ENCODE measurements at regions not wholly inside any gene's neighbourhood (a gene's known extent, or its start where the extent isn't known, plus 50 kb on each side); places are given as distances from the start of the nearest gene placed in this dataset.

DNA sequence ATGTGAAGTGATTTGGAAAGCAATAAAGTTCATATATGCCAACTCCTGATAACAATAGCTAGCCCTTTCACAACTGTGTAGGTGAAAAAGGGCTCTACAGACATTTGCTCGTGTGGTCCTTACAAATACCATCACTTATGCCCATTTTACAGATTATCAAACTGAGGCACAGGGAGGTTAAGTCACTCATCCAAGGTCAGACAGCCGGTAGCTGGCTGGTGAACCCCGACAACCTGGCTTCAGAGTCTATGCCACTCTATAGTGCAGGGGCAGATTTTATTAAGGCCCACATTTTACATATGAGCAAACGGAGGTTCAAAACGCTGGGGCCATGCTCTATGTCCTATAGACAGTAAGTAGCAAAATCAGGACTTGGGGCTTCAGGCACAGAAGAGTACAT, 280.5 kb downstream of the RRAGC start:
- Mint-ChIP-seq H3K27me3 (peaks cover 71% of the 10 kb centered on the region), H3K4me3 (no peak overlapping the region), H3K9me3 (no peaks in the 10 kb centered on the region), H3K36me3 (ENCODE audit: low read depth) (no peaks in the 10 kb centered on the region), H3K4me1 (peaks cover 7% of the 10 kb centered on the region), H3K27ac (no peak overlapping the region)
- POLR2A ChIA-PET = no interaction called here
- DNase-seq = no peak
- CTCF ChIA-PET = no interaction called here

DNA sequence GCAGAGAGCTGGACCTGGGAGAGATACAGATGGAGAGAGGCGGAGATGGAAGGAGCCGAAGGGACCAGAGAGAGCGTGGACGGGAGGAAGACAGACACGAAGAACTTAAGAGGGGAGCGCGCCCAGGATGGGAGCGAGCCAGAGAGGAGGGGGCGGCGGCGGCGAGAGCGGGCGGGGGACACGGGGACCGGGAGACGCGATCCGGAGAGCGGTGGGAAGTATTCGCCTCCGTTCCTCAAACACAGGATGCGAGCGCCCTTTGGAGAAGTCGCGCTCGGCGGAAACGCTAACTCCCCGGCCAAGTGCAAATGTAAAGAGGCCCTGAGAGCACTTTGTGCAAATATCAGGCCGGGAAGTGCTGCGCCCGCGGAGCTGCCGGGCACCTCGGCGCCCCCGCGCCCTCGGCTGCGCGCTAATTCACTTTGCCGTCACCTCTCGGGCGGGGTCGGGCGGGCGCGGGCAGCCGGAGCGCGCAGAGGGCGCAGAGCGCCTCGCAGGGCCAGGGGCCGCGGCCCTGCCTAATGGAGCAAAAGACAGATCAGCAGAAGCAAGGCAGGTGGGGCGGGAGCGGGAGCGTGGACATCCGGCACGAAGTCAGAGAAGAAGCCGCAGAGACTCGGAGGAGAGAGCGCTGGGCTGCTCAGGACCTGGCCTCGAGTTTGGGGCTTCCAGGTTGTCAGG, 281.2 kb downstream of the RRAGC start:
- ChIA-PET POLR2A (no interaction called here), CTCF (interaction anchor here (0.5 kb wide), 1 partner anchor 242 kb away, joined by 5 read pairs; no protein-coding TSS in a partner anchor)
- Mint-ChIP-seq H3K4me3 (peak overlapping the region; percentile 18), H3K36me3 (ENCODE audit: low read depth) (no peaks in the 10 kb centered on the region), H3K27me3 (peaks cover 64% of the 10 kb centered on the region), H3K4me1 (peaks cover 7% of the 10 kb centered on the region), H3K27ac (no peak overlapping the region), H3K9me3 (no peaks in the 10 kb centered on the region)
- DNase-seq = no peak

DNA sequence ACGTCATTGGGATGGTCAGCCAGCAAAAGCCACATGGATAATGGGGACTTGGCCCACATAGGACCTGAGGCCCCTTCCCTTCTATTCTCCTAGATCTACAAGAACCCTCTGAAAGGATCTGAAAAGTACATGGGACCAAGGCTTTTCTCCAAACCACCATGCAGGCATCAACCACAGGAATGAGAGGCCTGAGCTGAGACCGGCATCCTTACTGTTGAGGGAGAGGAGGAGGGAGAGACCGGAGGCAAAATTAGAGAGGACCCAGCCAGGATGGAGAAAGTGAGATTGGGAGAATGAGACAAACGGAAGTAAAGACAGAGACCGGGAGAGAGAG, 281.7 kb downstream of the RRAGC start:
- peaks cover 7% of the 10 kb centered on the region for H3K4me1 Mint-ChIP-seq
- no peak overlapping the region for H3K27ac Mint-ChIP-seq
- H3K27me3 Mint-ChIP-seq = peaks cover 62% of the 10 kb centered on the region
- POLR2A ChIA-PET = no interaction called here
- H3K36me3 Mint-ChIP-seq (ENCODE audit: low read depth) = no peaks in the 10 kb centered on the region
- no peaks in the 10 kb centered on the region for H3K9me3 Mint-ChIP-seq
- no peak for DNase-seq
- H3K4me3 Mint-ChIP-seq = peak overlapping the region; percentile 18
- CTCF ChIA-PET = interaction anchor here (0.5 kb wide), 1 partner anchor 242 kb away, joined by 5 read pairs; no protein-coding TSS in a partner anchor

DNA sequence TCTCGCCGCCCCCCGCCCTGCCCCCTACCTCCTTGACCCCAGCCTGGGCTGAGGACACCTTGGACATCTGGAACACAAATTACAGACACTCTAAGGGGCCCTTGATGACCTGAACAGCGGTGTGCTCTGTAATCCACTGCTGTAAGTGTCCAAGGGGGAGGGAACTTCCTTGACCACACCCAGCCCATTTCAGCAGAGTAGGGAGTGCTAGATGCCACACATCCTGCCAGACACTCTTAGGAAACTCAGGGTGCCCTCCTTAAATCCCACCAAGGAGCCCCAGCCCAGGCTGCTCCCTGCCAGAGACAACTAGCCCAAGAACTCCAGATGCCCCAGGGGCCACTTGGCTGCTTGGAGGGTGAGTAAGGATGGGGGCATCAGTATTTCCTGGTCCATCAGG, 282.2 kb downstream of the RRAGC start:
- Mint-ChIP-seq H3K4me1 (peaks cover 7% of the 10 kb centered on the region), H3K9me3 (no peaks in the 10 kb centered on the region), H3K36me3 (ENCODE audit: low read depth) (no peaks in the 10 kb centered on the region), H3K27me3 (peaks cover 59% of the 10 kb centered on the region), H3K27ac (no peak overlapping the region), H3K4me3 (no peak overlapping the region)
- POLR2A ChIA-PET = no interaction called here
- CTCF ChIA-PET = interaction anchor here (0.5 kb wide), 1 partner anchor 243 kb away, joined by 5 read pairs; no protein-coding TSS in a partner anchor
- no peak for DNase-seq

DNA sequence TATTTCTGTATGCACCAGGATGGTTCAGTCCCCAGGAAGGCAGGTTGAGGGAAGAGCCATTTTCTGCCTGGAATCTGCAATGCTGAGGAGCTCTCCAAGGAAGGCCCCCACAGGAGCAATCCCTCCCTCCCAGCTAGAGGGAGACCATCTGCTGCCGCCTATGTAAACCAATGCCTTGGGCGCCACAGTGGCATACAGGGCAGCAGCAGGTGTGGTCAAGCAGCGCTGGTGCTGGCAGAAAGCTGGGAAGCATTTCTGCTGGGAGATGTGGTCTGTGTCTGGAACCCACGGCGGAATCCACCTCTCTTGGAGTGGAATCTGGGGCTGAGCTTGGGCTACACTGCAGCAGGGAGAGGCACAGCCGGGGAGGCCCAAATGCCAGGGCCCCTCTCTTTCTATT, 283.3 kb downstream of the RRAGC start:
- H3K9me3 Mint-ChIP-seq = no peaks in the 10 kb centered on the region
- H3K36me3 Mint-ChIP-seq (ENCODE audit: low read depth) = no peaks in the 10 kb centered on the region
- H3K4me1 Mint-ChIP-seq = peaks cover 7% of the 10 kb centered on the region
- DNase-seq = no peak
- no peak overlapping the region for H3K4me3 Mint-ChIP-seq
- ChIA-PET POLR2A (no interaction called here), CTCF (no interaction called here)
- peaks cover 60% of the 10 kb centered on the region for H3K27me3 Mint-ChIP-seq
- H3K27ac Mint-ChIP-seq = no peak overlapping the region

DNA sequence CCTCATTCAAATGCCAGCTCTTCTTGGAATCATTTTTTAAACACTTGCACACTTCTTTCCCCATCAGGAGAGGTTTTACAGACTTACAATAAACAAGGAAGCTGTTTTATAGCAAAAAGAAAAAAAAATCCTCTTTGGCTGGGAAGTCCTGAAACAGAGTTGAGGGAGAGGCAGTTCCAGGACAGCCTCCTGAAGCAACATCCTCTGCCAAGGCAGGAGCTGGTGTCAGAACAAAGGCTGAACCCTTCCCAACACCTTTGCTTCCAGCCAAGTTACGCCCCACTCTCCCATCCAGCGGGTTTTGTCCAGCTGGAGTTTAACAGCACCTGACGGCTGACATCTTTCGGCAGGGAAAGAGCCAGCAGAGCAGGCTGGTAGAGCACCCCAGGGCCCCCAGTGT, 287.8 kb downstream of the RRAGC start:
- ChIA-PET POLR2A (no interaction called here), CTCF (no interaction called here)
- Mint-ChIP-seq H3K4me1 (peaks cover 5% of the 10 kb centered on the region), H3K9me3 (no peaks in the 10 kb centered on the region), H3K4me3 (no peak overlapping the region), H3K27me3 (peaks cover 46% of the 10 kb centered on the region), H3K27ac (no peak overlapping the region), H3K36me3 (ENCODE audit: low read depth) (no peaks in the 10 kb centered on the region)
- no peak for DNase-seq

DNA sequence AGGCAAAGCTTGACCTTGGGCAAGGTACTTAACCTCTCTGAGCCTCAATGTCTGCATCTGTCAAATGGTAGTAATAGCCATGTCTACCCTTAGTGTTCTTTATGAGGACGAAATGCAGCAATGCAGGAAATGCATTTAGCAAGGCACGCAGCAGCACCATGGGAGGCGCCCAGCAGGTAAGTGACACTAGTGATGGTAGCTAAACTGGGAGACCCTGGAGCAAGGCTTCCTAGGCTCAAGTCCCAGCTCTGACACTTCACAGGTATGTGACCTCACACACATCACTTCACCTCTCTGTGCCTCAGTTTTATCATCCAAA, 289.0 kb downstream of the RRAGC start:
- no peak overlapping the region for H3K27ac Mint-ChIP-seq
- no peak for DNase-seq
- H3K9me3 Mint-ChIP-seq = no peaks in the 10 kb centered on the region
- H3K27me3 Mint-ChIP-seq = peaks cover 47% of the 10 kb centered on the region
- CTCF ChIA-PET = no interaction called here
- H3K4me1 Mint-ChIP-seq = peaks cover 5% of the 10 kb centered on the region
- POLR2A ChIA-PET = no interaction called here
- no peak overlapping the region for H3K4me3 Mint-ChIP-seq
- H3K36me3 Mint-ChIP-seq (ENCODE audit: low read depth) = no peaks in the 10 kb centered on the region

DNA sequence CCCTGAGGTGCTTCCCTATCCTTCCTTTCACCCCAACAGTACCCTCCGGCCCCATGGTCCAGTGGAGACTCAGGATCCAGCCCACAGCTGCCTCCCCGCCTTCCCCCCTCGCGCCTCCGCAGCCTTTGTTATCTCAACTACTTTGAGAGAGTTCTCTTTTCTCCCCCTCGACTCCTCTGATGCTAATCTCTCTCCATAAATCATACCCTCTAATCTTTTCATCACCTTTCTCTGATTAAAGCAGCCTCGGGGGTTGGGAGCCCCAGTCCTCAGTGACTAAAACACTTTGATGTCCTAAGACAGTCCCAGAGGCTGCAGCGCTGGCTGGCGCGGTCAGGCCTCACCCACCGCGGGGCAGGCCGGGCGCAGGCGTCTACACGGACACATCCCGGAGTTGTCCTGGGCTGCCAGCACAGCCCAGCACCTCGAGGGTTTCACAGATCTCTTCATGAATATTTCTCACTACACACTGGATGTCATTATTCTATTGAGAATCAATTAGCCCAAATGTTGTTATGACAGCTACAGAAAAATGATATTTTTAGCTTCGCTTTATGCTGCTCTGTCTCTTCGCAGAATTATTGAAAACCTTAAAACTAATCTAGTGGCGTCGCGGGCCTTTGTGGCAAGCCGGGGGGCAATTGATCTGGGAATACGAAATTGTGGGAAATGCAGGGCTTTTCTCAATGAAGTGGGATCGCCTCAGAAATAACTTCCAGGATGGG, 289.5 kb downstream of the RRAGC start:
- CTCF ChIA-PET = no interaction called here
- no peaks in the 10 kb centered on the region for H3K36me3 Mint-ChIP-seq (ENCODE audit: low read depth)
- POLR2A ChIA-PET = no interaction called here

DNA sequence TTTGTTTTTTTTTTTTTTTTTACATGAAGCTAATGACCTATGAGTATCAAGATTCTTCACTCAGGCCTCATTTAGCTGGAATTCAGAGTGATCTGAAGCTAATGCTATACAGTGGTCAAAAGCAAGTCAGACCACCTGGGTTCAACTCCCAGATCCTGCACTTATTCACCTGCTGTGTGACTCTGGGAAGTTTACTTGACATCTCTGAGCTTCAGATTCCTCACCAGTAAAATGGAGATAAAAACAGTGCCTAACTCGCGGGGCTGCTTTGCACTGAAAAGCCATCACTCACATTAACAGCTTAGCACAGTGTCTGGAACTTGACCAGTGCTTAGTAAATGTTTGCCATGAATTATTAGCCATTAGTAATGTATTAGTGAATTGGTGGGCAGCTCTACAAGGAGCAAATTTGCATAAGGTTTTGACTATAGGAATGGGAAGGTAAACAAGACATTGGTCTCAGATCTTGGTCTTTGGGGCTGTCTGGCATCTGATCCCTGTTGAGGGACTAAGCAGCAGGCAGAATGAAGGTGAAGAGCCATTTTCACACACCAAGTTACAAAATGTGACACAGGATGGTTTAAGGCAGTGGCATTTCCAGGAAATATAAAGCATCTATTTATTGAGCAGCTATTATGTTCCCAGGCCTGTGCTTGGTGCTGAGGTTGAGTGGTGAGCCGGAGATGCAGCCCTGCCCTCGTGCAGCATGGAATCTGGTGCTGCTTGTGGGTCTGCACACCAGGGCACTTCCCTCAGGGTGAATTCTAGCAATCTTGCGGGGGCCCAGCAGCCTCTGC, 291.3 kb downstream of the RRAGC start:
- H3K36me3 Mint-ChIP-seq (ENCODE audit: low read depth) = no peaks in the 10 kb centered on the region
- H3K4me1 Mint-ChIP-seq = peaks cover 23% of the 10 kb centered on the region
- ChIA-PET POLR2A (interaction anchor here (0.7 kb wide), 1 partner anchor 283 kb away, joined by 6 read pairs; no protein-coding TSS in a partner anchor), CTCF (interaction anchor here (1.4 kb wide), 1 partner anchor 9 kb away, joined by 3 read pairs; no protein-coding TSS in a partner anchor)
- no peak for DNase-seq
- H3K4me3 Mint-ChIP-seq = no peak overlapping the region
- H3K9me3 Mint-ChIP-seq = no peaks in the 10 kb centered on the region
- H3K27me3 Mint-ChIP-seq = peaks cover 58% of the 10 kb centered on the region
- no peak overlapping the region for H3K27ac Mint-ChIP-seq

More for the DNA sequence above, 289.5 kb downstream of the RRAGC start:
- DNase-seq = no peak
- Mint-ChIP-seq H3K27ac (no peak overlapping the region), H3K9me3 (no peaks in the 10 kb centered on the region), H3K4me3 (no peak overlapping the region), H3K4me1 (peaks cover 7% of the 10 kb centered on the region), H3K27me3 (peaks cover 51% of the 10 kb centered on the region)

DNA sequence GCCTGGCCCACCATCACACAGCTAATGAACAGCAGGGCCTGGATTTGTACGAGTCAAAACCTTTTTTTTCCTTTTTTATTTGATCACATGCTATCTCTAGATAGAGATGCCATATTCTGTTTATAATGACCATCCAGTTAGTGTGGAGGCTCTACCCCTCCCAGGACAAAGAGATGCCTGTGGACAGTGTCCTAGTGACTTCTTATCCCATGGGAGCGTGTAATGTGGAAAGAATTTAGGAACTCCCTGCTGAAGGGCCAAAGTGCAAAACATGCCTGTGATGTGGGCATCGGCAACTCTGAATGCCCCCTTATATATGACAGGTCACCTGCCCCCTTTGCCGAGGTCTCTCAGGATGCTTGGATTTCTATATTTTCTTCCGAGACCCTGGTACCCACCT, 292.2 kb downstream of the RRAGC start:
- Mint-ChIP-seq H3K27me3 (peaks cover 64% of the 10 kb centered on the region), H3K36me3 (ENCODE audit: low read depth) (no peaks in the 10 kb centered on the region), H3K4me1 (peaks cover 31% of the 10 kb centered on the region), H3K9me3 (no peaks in the 10 kb centered on the region), H3K27ac (no peak overlapping the region), H3K4me3 (no peak overlapping the region)
- ChIA-PET CTCF (interaction anchor here (1.4 kb wide), 1 partner anchor 8 kb away, joined by 3 read pairs; no protein-coding TSS in a partner anchor), POLR2A (interaction anchor here (0.7 kb wide), 1 partner anchor 284 kb away, joined by 6 read pairs; no protein-coding TSS in a partner anchor)
- DNase-seq = no peak

DNA sequence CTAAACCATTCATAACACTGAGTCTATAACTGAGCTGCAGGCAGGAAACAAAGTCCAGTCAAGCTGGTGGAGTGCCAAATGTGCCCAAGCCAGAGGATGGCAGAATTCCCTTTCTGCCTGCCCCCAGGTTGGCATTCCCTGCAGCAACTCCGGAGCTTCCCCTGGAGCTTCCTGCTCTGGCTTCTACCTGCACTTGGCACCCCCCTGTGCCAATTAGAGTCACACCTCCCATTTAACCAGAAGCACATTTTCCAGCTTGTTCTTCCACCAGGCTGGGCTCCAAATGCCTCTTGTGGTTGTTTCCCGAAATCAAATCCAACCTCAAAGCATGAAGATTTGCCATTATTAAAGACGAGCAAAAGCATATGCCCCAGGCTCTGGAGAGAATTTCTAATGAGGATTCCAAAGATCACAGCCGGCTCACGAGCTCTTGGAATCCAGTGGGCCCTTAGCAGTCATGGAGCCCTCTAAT, 294.5 kb downstream of the RRAGC start:
- Mint-ChIP-seq H3K9me3 (no peaks in the 10 kb centered on the region), H3K36me3 (ENCODE audit: low read depth) (no peaks in the 10 kb centered on the region), H3K4me1 (peaks cover 50% of the 10 kb centered on the region), H3K4me3 (no peak overlapping the region), H3K27ac (no peak overlapping the region), H3K27me3 (peaks cover 59% of the 10 kb centered on the region)
- ChIA-PET POLR2A (no interaction called here), CTCF (no interaction called here)
- DNase-seq = no peak

DNA sequence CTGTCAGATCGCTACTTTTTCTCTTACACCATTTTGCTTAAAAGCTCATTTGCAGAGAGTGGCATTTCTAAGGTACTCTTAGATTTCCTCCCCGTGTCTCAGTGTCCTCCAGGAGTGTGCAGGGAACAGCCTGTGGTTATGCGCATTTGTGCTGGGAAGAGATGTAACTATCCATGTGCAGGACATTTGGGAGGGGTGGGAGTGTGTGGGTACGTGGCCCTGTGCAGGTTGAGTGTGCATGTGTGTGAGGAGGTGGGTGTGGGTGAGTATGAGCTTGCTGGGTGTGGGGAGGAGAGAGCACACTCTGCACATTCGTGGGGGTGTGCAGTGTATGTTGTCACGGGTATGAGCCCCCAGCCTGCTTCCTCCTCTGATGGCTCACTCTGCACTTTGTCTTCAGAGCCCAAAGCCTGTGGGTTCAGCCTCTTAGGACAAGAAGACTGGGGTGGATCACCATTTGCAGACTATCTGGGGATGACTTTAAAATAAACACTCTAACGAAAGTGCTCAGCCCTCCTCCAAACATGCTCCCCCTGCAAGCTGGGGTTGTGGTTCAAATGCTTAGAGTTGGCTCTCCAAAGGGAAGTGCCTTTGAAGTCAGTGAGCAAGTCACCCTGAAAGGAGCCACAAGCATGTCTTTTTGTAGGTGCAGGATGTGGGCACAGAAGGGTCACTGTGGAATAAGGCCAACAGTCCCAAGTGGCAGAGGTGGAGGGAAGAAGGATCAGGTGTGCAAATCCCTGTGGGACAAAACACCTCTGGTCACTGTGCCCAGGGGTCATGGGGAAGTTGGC, 295.4 kb downstream of the RRAGC start:
- H3K27ac Mint-ChIP-seq = no peak overlapping the region
- ChIA-PET POLR2A (no interaction called here), CTCF (no interaction called here)
- H3K9me3 Mint-ChIP-seq = no peaks in the 10 kb centered on the region
- H3K4me3 Mint-ChIP-seq = no peak overlapping the region
- no peaks in the 10 kb centered on the region for H3K36me3 Mint-ChIP-seq (ENCODE audit: low read depth)
- peak; percentile 25 for DNase-seq
- peaks cover 57% of the 10 kb centered on the region for H3K4me1 Mint-ChIP-seq
- H3K27me3 Mint-ChIP-seq = peaks cover 50% of the 10 kb centered on the region

All from activated CD4-positive, alpha-beta T cell treated with anti-CD3 and anti-CD28 coated beads, Interleukin-2, amount 10 ng/mL, durations not matched to agents 7 days and 5 days (primary cell).